ENCODE measurements at regions not wholly inside any gene's neighbourhood (a gene's known extent, or its start where the extent isn't known, plus 50 kb on each side); places are given as distances from the start of the nearest gene placed in this dataset.
"Not testable (repeated sequence)": the region's sequence is repeated elsewhere in the genome, so short reads cannot be mapped to it uniquely, and the experiment has no call there.

DNA sequence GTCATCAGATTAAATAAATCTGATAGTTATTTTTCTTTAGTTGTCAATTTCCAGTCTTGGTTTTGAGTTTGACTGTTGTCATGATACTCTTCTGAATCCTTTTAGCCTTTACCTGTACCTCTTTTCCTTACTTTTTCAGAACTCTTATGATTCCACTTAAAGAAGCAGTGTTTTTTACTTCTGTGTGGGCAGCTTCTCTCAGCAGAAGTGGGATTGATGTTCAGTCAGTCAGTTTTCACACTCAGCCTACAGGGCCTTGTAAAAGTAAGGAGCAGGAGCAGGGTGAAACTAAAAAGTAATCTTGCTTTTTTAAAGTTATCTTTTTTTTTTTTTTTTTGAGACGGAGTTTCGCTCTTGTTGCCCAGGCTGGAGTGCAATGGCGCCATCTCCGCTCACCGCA lies 75.1 kb downstream of the HAUS1 start:
- no peak for DNase-seq

DNA sequence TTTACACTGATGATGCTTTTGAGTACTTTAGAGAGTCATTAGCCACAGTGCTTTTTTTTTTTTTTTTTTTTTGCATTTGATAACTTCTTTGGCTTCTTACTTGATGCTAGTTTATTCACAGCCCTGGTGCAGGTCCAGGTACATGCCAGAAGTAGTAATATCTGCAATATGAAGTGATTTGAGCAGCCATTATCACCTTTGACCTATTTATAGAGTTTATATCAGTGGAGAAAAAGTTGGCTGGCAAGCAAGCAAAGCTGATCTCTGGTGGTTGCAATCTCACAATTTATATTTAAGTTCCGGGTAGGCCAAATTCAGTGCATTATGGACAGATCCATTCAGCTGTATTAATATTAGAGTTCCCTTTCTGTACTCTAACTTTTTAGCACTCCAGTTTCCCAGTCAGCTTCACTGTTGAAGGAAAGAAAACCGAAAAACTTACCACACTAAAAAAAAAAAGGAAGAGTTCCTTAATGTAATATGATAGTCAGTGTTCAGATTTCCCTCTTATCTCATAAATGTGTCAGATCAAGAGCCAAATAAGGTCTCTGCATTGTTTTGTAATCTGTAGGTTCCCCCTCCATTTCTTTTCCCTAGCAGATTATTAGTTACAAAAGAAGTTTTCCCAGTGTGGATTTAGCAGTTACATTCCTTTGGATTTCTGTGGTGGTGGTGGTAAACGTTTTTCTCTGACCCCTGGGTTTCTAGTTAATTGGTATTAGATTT lies 78.6 kb downstream of the HAUS1 start:
- DNase-seq = no peak

DNA sequence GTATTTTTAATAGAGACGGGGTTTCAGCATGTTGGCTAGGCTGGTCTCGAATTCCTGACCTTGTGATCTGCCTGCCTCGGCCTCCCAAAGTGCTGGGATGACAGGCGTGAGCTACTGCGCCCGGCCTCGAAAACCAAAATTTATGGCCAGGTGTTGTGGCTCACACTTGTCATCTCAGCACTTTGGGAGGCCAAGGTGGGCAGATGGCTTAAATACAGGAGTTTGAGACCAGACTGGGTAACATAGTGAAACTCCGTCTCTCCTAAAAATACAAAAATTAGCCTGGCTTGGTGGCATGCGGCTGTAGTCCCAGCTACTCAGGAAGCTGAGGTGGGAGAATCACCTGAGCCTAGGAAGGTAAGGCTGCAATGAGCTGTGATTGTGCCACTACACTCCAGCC lies 80.1 kb downstream of the HAUS1 start:
- DNase-seq = not testable (repeated sequence)

DNA sequence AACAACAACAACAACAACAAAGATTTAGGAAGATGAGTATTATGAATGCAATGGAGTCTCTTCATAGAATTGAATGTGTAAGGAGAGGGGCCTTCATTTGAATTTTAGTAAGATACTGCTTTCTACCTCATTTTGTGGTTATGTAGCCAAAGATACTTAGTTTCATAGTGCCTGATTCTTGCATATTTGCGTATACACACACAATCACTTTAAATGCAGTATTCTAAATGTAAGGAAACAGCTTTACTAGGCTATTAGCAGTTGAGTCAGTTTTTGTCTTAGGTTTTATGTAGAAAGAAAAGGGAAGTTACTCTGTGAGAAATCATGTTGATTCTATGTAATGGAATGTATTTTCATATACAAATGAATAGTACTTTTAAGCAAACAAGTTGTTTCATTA lies 80.5 kb downstream of the HAUS1 start:
- no peak for DNase-seq

- DNase-seq = no peak
These were observed 86.5 kb downstream of the HAUS1 start for GRCh38 chr18:46190667-46191066.

GRCh38 chr18:46196627-46197243 lies 92.5 kb downstream of the HAUS1 start:
- DNase-seq = no peak

GRCh38 chr18:46199515-46200147 lies 95.4 kb downstream of the HAUS1 start:
- no peak for DNase-seq

GRCh38 chr18:46200178-46201055 lies 96.2 kb downstream of the HAUS1 start:
- DNase-seq = not testable (repeated sequence)

- no peak for DNase-seq
These were observed 100.0 kb downstream of the HAUS1 start for GRCh38 chr18:46204143-46204542.

DNA sequence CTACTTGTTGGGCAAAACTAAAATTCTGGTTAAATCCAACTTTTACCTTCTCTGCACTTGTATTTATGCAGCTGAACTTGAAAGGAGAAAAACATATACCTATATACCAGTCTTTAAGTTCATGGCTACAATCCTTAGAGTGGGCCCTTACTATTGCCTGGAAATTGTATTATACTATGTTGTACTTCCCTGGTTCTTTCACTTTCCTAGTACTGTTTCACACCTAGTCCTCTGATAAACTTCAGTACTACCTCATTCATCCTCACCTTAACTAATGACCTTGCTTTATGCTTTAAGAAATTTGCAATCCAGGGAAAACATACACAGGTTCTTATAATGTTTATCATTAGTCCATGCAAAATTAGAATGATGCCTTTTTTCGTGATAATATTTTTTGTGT lies 103.8 kb downstream of the HAUS1 start:
- DNase-seq = no peak

GRCh38 chr18:46209161-46209560 lies 105.0 kb downstream of the HAUS1 start:
- DNase-seq = no peak

DNA sequence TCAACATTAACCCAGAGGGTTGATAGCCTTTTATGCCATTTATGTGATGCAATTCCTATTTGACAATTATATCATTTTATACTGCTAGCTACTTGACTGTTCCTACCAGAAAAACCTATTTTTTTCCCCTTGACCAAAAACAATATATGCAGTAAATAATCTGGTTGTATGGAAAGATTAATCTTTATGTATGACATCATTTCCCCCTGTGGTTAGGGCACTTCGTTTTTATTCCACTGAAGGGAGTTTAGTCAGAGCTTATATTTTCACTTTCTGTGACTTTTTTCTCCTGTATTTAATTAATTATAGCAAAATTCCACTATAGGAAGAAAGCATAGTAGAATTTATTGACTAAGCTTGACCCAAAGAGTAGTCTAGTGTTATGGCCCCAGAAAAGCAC lies 107.6 kb downstream of the HAUS1 start:
- DNase-seq = no peak

DNA sequence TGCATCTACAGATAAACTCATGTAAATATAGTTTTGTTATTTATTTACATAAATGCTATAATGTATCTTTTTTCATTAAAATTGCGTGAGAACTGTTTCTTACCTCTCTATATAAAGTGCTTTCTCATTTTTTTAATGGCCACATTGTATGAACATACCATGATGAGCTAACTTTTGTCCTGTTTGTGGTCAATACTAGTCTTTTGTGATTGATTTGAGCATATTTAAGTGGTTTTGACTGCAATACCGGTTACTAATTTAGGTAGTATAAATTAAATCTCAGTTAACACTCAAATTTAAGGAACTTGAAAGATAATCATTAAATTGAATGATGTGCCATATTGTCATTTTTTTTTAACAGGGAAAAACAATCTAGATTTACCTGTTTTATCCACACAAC lies 108.2 kb downstream of the HAUS1 start:
- DNase-seq = no peak

- DNase-seq = no peak
These were observed 109.1 kb downstream of the HAUS1 start for GRCh38 chr18:46213295-46213694.

- no peak for DNase-seq
These were observed 110.2 kb downstream of the HAUS1 start for GRCh38 chr18:46214435-46214834.

- no peak for DNase-seq
These were observed 111.9 kb downstream of the HAUS1 start for GRCh38 chr18:46215902-46216723.

DNA sequence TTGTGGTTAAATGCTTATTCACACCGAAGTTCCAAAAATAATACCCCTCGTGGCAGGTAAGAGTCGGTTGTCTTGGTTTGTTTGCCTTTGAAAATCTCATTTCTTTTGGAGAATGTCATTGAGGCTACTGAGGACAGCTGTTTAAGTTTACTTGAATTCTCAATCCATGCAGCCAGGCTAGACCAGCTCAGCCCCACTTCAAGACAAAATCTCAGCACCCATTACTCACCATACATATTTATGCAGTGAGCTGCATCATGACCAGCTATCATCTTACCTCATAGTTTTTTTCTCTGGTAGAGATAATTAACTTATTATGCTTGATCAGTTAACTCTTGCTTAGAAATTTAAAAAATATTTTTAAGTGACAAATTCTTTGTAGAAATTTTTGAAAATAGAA lies 115.9 kb downstream of the HAUS1 start:
- DNase-seq = no peak

GRCh38 chr18:46222093-46222492 lies 117.9 kb downstream of the HAUS1 start:
- DNase-seq = no peak

GRCh38 chr18:46222710-46223360 lies 118.7 kb downstream of the HAUS1 start:
- DNase-seq = no peak

DNA sequence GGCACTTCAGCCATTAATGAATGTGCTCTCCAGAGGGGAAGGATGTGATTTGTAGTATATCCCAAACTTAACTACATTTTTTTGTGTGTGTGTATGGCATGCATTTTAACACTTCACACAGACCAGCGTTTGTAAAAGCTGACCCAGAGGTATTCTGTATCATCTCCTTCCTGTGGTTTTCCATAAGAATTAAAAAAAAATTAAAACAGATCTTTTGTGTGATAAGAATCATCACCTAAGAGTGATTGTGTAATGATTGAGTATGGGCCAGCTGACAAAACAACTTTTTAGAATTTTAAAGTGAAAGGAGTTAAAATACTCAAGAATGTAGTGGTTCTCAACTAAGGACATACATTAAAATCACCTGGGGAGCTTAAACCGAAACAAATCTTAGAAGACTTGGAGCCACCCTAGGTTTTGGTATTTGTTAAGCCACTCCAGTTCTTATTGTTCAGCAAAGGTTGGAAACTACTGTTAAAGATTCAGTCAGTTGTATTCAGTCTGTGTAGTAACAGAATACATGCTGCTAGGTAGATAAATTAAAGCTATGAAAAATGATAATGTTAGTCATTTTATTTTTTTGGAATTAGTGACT lies 120.1 kb downstream of the HAUS1 start:
- no peak for DNase-seq

- DNase-seq = no peak
These were observed 122.3 kb downstream of the HAUS1 start for GRCh38 chr18:46226461-46226860.
